GM19395 (cell line): ENCODE measurements at regions not wholly inside any gene's neighbourhood (a gene's known extent, or its start where the extent isn't known, plus 50 kb on each side); places are given as distances from the start of the nearest gene placed in this dataset.

Experiments
- ATAC-seq: cut with Tn5 transposase; IDR thresholded peaks from one replicate; pipeline ENCODE4 v1.9.1; 2021; ENCODE audit warnings: mild to moderate bottlenecking, moderate library complexity; ENCODE audit not compliant: unreplicated experiment

- peak; percentile 94 for ATAC-seq
These were observed 64.5 kb upstream of the STK38L start for GRCh38 chr12:27179400-27180214.

GRCh38 chr12:27180906-27181505 lies 63.1 kb upstream of the STK38L start:
- no peak for ATAC-seq

- ATAC-seq: no peak
These were observed 60.7 kb upstream of the STK38L start for GRCh38 chr12:27183342-27183741.

GRCh38 chr12:27185234-27186021 lies 58.7 kb upstream of the STK38L start:
- peak; percentile 81 for ATAC-seq

DNA sequence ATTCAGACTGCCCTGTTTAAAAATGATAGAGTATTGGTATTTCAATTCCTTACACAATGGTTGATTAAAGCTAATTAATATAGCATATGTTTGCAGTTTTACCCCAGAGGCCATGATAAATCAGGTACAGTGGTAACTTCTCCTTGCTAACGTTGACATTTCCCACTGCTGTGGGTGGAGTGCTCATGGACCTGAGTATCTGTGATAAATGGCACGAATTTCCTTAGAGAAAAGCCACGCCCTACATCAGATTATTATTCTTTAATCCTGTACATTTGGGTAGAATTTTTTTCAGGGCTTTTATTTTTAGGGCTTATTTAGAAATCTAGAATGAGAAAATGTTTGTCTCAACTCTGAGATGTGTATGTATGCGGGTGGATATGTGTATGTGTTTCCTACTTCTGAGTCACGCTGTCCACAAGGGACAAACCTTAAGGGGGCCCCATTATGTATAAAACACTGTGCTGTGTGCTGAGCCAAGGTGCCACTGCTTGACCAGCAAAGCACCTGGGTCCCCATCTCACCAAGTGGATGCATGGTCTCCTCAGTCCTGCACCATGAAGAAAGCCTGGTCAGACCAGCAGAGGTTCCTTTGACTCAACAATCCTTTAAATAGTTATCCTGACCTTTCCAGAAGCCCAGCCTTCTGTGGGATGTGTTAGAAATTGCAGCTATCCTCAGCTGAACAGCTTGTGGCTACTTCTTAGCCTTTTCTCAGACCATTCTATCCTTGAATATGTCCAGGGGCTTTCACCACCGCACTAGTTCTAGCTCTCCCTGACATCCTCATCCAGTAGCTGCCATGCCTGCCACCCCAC lies 57.9 kb upstream of the STK38L start:
- no peak for ATAC-seq

- ATAC-seq: no peak
These were observed 56.4 kb upstream of the STK38L start for GRCh38 chr12:27187697-27188096.

- ATAC-seq: no peak
These were observed 53.3 kb upstream of the STK38L start for GRCh38 chr12:27190761-27191160.

GRCh38 chr12:27191531-27191930 lies 52.6 kb upstream of the STK38L start:
- no peak for ATAC-seq

DNA sequence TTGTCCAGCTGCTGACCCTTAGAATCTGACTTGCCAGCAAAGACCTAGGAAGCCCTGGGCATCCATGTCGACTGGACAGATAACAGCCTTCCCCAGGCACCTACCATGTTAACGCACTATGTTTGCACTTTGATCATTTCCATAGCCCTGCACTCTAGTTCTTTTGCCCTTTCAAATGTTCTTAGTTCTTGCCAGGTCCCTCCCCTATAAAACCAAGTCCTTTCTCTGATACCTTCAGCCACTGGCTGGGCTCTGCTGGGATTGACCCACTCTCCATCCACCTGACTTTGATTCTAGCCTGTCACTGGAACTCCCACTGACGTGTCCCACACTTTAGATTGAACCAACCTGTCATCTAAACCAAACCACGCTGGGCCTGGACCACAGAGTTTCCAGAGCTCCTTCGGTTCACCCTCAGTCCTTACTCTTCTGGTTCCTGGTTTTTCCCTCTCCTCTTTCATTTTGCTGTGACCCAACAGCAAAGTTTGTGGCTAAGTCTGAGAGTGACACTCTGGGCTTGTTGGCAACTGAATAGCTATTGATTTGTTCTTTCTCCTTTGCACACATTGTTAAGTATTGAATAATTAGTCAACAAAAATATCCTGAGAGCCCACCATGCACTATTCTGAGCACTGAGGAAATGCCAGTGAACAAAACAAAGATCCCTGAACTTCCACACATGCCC lies 51.8 kb upstream of the STK38L start:
- ATAC-seq: no peak

DNA sequence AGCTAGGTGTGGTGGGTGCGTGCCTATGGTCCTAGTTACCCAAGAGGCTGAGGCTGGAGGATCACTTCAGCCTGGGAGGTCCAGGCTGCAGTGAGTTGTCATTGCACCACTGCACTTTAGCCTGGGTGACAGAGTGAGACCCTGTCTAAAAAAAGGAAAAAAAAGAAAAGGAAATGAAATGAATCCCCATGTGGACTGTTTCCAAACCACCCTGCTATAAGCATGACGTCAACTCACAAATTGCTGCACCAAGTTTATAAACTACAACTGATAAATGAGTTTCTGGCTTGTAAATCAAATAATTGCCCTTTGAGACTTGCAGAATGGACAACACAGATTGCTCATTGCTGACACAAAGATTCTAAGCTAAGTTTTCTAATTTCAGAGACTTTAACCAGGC lies 51.0 kb upstream of the STK38L start:
- no peak for ATAC-seq

DNA sequence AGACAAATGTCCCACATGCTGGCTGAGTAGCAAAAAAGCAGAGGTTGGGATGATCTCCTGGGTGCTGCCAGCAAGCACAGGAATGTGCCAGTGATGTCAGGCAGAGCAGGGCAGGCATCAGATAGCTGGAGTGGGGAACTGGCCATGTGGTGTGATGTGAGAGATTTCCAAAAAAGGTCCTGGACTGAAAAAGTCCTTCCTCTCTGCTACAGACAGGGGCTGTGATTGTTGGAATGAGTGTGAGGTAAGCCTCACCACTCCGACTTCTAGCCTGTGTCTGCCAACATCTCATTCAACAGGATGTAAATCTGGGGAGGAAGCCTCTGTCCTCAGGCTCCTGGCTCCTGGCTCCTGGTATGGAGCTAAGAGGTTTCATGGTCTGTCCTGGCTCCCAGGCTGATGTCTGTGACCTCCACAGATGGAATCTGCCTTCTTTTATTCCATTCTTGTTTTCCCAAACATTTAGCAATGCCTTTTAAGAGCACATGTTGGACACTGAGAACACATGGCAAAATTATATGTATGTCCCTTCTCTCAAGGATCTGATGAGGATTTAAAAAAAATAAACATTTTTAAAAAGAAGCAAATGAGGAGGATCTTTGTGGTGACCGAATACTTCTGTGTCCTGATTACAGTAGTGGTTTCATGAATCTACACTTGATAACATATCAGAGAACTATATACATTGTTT lies 50.1 kb upstream of the STK38L start:
- ATAC-seq: no peak
